ENCODE measurements at regions not wholly inside any gene's neighbourhood (a gene's known extent, or its start where the extent isn't known, plus 50 kb on each side); places are given as distances from the start of the nearest gene placed in this dataset.

GRCh38 chr7:155147172-155147571, 77.0 kb downstream of the HTR5A start:
- TF ChIP-seq CTCF (IDR thresholded peaks at IDR 0.05) (no peak), POLR2A (IDR thresholded peaks at IDR 0.05) (no peak)

All from body of pancreas (tissue), 4 donors.